ENCODE measurements at regions not wholly inside any gene's neighbourhood (a gene's known extent, or its start where the extent isn't known, plus 50 kb on each side); places are given as distances from the start of the nearest gene placed in this dataset.

- TF ChIP-seq CTCF (CRISPR knock-in tag; IDR thresholded peaks at IDR 0.05) (no peak), NFYB (CRISPR knock-in tag; IDR thresholded peaks at IDR 0.05) (no peak)
These were observed 191.8 kb downstream of the FTCDNL1 start for GRCh38 chr2:199659207-199659606.
